SKM-1 (cell line): ENCODE measurements at regions not wholly inside any gene's neighbourhood (a gene's known extent, or its start where the extent isn't known, plus 50 kb on each side); places are given as distances from the start of the nearest gene placed in this dataset.

Source experiments
- DNase-seq: peaks from one replicate; lab custom pipeline; 2025; ENCODE audit not compliant: unreplicated experiment; lab: John Stamatoyannopoulos, UW

DNA sequence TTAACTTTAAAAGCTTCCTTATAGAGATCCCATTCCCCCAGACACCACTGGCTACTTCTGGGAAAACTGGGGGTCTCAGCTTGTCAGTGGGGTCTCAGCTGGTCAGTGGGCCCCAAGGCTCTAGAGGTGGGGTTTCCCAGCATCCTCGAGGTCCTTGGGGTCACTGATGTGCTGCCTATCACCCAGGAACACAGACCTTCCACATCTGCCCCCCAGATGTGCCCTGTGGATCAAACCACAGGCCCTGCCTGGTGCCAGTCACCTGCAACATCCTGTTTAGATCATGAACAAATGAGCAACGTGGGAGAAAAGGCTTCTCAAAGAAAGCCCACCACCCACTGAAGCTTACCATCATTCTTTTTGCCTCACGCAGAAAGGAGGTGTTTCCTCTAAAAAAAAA, 165.6 kb upstream of the FSTL4 start:
- no peak for DNase-seq

DNA sequence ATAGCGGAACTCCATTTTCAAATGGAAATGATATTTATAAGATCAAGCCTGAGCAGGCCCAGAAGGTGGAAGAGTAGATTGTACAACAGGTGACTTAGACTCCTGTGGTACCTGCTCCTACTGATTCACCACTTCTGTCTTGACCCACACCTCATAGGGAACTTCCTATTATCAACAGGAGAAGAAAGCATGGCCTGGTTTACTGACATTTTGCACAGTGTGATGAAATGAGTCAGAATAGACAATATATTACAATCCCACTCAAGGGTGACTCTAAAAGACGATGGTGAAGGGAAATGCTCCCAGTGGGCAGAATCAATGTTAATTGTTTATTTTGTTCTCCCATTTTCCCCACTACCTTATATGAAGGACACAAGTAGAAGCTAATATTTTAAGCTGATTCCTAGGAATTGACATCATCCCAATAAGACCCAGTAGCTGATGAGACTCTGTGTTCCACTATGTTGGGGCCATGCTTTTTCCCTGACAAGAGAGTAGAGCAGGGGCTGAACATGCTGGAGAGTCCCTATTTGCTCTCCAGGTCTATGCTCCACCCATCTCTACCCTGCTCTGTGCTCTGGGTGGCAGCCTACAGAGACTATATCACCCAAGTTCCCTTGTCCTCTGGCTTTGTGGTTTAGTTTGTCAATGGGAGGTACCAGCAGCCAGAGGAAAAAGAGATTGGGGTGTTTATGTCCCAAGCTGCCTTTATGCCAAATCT, 163.4 kb upstream of the FSTL4 start:
- no peak for DNase-seq

DNA sequence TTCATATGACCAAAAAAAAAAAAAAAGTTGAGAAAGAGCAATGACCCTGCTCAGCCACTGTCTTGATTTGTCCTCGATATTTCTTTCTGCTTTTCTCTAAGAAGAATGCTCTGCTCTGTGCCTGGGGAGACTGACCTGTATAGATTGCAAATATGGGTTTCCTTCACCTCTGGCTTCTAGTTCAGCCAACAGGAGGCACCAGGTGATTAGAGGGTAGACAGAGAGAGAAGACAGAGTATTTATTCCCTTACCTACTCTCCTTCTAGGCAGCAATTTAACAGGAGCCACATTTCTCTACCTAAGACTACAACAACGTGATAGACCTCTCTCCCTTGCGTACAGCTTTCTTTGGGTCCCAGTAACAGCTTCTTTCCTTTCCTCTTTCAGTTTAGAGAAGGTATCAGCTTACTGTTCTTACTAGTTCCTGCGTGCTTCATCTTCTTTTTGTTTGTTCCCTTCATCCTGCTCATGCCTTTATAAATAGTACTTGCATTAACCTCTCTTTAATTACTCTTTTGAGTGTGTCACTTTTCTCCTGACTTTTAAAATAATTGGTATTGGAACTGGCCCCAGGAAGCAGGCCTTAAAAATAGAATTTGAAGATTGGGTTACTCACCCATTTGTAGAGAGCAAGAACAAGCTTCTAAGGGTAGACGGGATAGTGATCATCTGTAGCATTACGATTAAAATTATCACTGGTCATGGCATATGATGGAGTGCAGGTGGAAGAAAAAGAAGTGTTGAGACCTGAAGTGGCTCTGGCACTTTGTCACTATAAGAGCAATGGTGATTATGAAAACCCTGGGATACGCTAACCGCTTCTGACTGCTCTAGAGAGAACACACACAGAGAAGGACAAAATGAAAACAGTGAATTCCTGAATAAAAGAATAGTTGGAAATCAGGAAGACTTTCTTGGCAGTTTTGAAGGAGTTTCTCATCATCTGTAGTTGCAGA, 161.2 kb upstream of the FSTL4 start:
- no peak for DNase-seq

DNA sequence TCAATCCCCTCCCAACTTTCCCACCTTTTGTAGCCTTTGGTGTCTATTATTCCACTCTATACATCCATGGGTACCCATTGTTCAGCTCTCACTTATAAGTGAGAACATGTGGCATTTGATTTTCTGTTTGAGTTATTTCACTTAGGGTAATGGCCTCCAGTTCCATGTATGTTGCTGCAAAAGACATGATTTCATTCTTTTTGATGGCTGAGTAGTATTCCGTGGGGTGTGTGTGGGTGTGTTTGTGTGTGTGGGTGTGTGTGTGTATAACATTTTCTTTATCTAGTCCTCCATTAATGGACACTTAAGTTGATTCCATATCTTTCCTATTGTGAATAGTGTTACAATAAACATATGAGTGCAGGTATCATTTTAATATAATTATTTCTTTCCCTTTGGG, 157.5 kb upstream of the FSTL4 start:
- no peak for DNase-seq

DNA sequence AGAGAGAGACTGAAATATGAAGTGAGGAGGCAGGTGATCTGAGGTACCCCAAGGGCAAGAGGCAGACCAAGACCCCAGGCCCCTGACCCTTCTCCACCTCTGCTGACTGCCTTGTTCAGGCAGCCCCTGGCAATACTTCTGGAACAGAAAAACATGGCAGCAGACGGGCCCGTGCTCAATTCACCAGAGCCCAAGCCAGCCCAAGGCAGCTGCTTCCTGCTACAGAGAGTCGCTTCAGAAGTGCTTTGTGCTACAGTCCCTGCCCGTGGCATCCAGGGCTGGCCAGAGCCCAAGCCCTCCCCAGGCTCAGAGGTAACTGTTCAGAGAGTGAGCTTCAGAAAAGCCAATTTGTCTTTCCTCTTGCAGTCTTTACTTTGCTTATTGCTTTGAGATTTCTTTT, 151.4 kb upstream of the FSTL4 start:
- no peak for DNase-seq

DNA sequence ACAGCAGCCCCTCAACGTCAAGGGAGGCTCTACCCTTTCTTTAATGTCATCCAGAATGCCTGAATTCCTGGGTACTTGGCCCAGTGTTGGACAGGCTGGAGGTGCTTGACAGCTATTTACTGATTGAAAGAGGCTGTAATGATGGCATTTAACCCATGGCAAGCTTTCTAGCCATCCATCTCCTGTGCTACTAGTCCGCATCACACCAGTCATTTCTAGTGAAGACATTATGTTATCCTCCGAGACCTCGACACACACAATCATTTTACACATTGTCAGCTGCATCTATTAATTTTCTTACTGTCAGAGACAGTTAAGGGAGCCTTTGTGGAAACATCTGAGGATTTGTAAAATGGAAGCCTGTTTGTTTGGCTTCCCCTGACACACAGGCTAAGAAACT, 149.3 kb upstream of the FSTL4 start:
- no peak for DNase-seq

DNA sequence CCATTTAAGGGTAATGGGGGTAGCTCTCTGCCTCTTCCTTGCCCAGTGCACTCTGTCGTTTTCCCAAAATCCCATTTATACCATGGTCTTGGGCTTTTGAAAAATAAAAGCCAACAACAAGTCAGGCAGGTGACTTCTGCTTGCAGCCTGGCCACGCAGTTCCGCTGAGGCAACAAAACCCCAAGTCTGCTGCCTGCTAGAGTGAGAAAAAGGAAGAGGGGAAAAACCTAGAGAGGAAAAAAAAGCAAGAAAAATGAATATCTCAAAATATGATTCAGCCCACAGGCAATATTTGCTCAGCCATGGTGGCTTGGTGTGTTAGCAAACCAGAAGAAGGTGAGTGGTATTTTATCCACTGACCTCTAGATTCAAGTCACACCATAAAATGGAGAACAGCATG, 148.2 kb upstream of the FSTL4 start:
- DNase-seq: no peak

DNA sequence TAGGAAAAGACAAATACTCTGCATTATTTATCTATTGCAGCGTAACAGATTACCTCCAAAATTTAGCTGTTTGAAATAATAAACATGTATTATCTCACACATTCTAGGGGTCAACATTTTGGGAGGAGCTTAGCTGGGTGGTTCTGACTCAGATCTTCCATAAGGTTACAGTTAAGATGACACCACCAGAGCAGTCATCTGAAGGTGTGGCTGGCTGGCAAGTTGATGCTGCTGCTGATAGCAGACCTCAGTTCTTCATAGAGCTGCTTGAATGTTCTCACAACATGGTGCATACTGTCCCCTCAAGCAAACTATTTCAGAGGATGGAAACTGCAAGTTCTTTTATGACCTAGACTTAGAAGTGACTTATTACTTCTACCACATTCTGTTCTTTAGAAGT, 146.3 kb upstream of the FSTL4 start:
- no peak for DNase-seq

DNA sequence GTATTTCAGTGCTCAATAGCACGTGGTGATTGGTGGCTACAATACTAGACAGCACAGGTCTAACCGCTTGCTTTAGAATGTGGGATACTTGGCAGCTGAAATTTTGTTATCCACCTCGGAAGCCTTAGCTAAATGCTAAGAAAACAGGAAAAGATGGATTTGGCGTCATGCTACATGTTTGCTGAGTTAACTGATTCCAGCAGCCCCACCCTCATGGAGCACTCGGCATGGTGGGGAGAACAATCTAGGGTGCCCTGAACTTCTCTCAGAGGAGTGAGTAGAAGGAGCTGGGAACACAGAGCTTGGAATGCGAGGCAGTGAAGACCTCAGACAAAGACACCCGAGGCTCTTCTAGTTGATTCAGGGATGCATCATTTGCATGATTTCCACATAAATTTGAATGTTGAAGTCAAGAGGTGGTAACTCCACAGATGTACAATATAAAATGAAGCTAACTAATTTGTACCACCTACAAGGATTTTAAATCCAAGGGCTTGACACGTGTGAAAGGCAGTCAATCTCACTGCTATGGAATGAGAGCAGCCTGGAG, 145.1 kb upstream of the FSTL4 start:
- DNase-seq: no peak

DNA sequence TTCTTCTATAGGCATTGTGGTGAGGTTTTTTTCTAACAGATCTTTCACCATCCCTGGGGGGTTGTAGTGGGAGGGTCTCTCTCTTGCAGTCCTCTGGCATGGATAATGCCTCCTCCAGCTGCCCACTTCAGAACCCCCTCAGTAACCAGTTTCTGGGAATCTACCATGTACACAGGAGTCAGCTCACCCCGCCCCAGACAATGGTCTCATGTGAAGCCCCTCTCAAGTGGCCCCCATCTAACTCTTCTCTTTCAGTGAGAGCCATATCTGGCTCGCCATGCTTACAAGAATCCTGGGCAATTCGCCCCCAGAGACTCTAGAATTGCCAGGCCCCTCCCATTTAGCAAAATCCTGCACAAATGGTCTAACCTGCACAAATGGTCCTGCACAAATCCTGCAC, 144.4 kb upstream of the FSTL4 start:
- no peak for DNase-seq

DNA sequence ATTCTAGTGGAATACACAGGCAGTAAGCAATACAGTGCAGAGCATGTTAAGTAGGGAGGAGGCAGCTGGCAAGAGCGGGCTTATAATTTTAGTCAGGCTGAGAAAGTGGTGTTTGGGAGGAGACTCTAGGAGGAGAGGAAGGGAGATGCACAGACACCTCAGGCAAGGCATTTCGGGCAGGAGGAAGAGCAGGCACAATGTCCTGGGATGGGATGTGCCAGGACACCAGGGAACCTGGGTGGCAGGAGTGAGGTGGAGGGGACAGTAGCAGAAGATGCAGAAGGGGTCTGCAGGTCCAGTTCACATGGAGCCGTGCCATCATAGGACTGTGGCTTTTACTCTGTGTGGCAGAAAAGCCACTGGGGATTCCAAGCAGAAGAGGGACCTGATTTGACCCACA, 143.7 kb upstream of the FSTL4 start:
- DNase-seq: no peak

DNA sequence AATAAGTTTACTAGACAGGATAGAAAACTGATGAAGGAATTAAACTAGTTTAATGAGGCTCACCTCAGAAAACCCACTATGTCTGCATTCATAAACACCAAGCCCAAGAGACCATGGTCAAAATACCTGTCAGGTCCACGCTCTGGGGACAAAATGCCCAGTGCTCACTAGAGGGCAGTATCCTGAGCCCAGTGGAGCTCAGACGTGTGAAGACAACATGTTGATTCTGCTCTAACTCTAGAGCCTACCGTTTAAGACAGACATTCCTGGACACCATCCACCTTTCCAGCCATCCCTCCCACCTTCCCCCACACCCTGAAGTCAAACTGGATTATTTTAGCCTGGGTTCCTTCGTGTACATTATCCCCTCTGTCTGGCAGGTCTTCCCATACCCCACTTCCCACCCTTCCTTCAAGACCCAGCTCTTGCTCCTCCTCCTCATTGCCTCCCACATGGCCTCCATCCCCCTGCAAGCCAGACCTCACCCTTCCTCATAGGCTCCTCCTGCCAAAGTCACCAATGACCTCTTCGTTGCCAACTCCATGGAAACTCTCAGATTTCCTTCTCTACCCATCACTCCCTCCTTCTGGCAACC, 142.3 kb upstream of the FSTL4 start:
- no peak for DNase-seq

DNA sequence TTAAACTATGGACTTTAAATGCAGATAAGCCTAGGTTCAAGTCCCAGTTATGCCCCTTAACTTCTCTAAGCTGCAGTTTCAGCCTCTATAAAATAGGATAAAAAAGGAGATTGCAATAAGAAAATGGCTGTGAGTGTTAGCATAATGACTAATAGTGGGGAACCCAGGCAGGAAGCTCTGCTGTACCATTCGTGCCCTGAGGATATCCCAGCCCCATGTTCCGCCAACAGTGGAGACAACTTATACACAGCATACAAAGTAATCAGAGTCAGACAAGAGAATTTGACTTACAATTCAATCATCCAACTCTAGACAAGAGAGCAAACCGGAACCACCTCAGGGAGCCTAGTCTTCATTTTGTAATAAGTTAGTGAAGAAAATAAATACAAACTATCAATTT, 141.5 kb upstream of the FSTL4 start:
- no peak for DNase-seq

DNA sequence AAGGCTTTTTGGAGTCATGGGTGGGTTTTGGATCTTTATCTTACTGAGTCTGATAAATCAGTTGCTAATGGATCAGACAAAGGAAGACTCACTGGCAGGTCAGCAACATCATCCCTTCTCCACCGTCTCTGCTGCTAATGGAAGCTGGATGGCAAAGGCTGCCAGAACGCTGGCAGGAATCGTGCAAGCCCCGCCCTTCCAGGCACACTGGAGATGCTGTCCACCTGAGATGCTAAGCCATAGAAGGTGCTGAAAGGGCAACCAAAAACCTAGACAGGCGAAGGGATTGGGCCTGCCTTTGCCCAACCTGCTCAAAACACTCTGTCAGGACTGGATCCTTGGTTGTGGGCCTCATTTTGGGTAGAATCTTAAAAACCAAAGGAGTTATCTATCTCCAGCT, 139.5 kb upstream of the FSTL4 start:
- no peak for DNase-seq

DNA sequence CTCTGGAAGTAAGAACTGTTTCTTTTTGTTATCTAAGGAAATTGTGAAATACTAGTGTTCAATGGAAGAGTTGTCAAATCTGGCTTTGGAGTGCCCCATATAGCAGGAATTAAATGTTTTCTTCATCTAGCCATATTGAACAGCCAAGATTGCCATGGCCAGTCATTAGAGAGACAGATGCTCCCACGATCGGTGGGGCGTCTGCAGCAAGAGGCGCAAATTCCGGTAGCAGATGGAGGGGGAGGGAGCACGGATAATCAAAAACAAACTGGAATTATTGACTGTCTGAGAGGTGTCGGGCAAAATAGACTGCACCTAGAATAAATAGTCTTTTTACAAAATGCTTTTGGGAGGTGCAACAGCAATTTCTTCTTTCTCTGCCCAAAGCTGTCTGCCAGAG, 139.1 kb upstream of the FSTL4 start:
- DNase-seq: no peak

DNA sequence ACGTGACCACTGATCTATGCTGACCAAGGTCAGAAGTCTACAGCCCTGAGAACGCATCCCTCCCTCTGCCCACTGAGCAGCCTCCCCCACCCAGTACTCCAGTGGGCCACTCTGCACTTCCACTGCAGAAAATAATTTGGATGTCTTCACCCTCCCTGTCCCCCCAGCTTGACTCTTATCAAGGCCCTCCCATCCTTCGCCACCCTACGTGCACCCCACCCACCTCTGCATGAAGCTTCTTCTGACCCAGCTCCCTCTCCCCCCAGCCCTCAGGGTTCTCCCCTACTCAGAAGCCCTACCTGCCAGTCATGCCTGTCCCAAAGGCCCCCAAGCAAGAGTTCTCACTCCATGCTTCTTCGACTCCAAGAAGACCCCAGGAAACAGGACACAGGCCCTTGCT, 138.5 kb upstream of the FSTL4 start:
- no peak for DNase-seq

DNA sequence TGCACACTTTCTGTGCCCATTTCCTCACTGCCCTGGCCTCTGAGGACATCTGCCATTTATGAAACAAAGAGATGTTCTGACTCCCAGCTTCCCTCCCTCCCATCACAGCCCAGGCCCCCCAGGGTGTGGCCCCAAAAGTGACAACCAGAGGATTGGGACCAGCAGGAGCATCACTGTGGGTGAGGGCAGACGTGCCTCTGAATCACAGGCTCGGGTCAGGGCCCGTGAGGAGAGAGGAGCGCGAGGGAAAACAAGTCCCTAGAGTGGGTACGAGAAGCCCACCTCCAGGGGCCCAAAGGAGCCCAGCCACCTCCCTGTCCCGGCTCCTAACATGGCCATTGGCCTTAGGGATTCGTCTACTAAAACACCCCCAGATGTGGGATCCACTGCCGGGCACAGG, 138.0 kb upstream of the FSTL4 start:
- DNase-seq: no peak

DNA sequence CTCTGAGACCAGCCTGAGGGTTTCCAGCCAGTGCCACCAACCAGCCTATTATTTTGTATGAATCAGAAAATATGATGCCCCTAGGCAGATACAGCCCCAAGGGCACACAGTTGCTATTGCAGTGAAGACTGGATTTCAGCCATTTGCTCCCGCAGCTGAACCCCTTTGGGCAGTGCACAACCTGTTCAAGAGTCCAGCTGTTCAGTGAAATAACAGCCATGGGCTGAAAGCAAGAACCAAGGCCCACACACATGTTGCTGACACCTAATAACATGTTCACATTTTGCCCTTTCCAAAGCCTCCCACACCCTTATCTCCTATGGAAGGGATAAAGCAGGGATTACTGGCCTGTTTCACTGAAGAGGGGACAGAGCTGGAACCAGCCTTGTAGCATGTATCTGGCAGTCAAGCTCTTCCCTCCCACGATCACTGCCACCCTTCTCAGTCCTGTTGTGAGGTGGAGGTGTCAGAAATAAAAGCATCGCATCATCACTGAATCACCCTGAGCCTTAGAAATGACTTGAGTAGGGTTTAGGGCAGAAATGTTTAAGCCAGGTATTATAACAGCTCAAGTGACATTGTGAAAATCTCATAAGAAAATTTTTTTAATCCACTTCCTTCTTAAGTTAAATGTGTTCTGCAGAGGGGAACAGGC, 137.1 kb upstream of the FSTL4 start:
- DNase-seq: no peak

DNA sequence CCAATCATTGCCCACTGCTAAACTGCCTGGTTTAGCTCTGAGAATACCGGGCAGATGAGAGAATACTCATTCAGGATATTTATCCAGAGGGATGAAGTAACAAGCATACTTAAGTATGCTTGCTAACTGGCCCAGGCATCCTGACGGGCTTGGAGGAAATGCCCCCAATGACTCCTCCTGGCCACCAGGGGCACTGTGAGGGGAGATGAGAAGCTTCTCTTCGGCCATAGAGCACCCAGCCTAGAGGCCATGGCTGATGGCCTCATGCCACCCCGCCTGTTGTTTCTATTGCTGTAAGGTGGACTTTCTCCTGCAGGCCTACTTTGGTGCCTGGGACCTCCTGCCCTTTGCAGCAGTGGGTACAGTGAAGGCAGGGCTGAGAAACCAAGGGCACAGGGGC, 134.5 kb upstream of the FSTL4 start:
- no peak for DNase-seq

DNA sequence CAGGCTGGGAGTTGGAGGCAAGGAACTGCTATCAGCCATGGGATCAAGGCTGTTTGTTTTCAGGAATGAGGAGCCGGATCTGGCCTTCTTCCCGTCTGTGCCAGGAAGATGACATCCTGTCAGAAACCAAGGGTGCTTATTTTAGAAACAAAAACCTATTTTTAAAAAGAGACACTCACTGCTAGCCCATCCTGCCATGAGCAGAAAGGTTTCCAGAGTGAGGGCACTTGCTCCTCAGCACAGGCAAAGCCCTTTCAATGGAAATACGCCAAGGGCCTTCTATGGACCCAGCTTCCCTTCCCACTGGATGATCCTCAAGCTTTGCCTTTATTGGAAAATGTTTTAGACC, 132.6 kb upstream of the FSTL4 start:
- no peak for DNase-seq
